ENCODE measurements at regions not wholly inside any gene's neighbourhood (a gene's known extent, or its start where the extent isn't known, plus 50 kb on each side); places are given as distances from the start of the nearest gene placed in this dataset.
A peak's percentile ranks its signal among the peaks of the same experiment; 100 is the strongest.

DNA sequence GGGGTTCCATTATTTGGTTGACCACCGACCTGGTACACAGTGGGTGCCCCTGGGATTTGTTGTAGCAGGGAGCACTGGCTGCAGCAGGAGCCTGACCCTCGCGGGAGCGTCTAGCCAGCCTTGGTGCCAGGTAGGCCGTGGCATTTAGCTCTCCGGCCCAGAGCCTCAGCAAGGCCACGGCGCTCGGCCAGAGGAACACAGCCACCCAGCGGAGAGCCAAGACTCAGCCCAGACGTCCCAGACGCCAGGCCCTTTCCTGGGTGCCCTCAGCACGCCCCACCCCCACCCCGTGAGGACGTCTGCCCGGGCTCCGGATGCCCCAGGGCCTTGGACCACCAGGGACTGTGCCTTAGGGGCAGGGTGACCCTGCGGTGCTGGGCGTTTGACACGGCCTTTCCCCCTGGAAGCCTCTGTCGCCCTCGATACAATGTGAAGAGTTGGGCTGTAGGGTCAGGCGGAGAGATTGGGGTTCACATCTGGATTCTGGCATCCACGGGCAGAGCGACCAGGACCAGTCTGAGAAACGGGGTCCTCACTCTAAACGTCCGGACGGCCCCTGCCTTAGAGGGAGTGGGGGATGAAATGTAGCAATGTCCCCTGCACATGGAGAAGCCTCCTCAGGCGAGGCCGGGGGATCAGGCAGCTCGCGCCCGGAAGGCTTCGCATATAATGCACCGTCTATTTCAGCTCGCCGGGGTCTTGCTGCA is 99.2 kb upstream of the FGF3 start:
- DNase-seq (ENCODE audit: low spot score), result no peak

DNA sequence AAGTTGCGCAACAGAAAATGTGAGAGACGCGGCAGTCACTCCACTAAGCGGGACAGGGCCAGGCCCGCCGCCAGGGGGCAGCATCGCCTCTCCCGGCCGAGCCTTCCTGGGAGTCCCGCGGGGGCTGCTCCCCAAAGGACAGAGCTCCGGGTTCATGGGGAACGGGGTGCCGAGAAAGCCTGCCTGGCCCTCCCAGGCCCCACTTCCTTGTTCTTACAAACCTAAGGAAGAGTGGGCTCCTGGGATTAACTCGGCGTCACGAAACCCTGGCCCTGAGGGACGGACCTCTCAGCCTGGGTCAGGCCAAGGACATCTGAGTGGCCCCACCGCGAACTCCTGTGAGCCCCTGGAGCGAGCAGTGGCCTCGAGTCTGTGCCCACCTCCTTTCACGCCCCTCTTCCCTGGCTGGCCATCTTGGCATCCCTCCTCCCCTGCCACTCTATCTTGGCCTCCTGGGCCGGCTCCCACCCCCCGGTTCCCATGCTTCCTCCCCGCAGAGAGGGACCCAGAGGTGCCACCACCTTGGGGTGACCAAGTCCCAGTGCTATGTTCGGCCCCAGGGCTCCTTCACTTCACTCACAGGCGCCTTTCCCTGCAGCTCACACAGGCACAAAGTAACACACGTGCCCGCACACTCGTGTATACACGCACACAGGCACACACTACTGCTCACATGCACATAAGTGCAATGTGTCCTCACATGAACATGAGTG is 99.9 kb upstream of the FGF3 start:
- DNase-seq (ENCODE audit: low spot score), result peak; percentile 76

DNA sequence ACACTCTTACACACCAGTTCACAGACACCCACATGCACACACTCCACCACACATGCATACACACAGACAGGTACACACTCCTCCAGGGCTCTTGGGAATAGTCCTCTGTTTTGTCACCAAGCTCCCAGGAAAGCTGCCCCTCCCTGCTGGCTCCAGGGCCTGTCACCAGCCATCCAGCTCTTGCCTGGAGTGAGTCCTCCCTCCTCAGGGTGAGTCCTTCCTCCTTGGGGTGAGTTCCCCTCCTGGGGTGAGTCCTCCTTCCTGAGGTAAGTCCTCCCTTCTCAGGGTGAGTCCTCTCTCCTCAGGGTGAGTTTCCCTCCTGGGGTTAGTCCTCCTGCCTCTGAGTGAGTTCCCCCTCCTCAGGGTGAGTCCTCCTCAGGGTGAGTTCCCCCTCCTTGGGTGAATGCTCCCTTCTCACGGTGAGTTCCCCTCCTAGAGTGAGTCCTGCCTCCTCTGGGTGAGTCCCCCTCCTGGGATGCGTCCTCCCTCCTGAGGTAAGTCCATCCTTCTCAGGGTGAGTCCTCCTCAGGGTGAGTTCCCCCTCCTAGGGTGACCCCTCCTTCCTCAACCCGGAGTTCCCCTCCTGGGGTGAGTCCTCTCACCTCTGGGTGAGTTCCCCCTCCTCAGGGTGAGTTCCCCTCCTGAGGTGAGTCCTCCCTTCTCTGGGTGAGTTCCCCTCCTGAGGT is 100.6 kb upstream of the FGF3 start:
- DNase-seq (ENCODE audit: low spot score), result no peak

DNA sequence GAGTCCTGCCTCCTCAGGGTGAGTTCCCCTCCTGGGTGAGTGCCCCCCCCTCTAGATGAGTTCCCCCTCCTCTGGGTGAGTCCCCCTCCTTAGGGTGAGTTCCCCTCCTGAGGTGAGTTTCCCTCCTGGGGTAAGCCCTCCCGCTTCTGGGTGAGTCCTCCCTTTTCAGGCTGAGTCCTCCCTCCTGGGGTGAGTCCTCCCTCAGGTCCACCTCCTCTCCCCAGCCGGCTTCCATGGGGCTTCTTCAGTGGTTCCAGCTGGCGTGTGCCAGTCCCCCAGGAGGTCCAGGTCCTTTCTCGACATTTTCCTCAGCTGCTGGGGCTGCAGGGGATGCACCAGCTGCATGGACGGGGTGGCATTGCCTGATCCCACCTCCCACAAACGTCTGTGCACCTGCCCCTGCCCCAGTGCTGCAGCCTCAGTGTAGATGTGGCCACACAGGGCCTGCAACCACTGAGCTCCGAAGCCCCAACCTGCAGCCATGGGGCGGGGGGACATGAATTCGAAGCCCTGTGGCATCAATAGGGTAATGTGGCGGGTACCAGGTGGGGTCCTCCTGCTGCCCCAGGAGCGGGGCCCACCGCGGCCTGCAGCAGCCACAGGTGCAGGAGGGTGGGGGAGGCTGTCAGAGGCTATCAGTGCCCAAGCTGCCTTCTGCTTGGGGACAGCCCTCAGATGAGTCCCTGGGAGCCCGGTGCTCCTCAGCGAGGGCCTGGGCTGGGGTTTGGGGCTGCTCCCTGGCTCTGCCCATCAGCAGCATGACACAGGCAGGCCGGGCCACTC is 101.3 kb upstream of the FGF3 start:
- DNase-seq (ENCODE audit: low spot score), result no peak

DNA sequence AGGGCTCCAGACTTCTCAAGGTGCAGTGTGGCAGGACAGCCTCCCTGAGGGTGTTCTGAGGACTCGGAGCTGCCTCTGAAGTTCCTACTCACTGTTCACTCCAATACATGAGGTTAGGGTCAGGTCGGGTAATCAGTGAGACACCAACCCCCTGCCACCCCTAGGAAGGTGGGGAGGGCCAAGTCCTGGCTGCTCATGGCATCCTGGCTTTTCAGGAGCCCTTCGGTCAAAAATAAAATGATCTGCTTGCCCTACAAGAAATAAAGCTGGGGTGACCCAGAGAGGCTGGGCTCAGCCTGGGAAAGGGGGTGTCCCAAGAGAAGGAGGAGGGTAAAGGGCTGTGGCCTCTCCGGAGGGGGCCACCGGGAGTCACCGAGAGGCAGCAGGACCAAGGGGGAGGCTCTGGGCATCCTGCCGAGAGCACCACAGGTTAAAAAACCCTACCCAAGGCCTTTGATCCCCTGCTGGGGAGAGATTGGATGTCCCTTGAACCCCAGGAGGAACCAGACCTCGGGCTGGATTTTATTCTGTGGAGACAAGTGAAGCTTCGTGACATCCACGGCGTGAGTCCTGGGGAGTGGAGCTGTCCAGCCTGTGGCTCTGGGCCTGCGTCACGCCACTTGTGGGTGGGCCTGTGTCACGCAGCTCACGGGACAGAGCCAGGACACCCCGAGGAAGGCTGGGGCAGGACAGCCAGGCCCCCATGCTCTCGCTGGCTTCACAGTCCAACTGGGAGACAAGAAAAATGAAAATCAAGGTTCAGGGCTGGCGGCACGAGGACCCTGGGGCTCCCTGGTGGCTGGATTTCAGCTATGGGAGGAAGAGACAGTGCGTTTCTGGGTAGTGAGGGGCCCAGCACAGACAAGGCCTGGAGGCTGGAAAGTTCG is 102.2 kb upstream of the FGF3 start:
- DNase-seq (ENCODE audit: low spot score), result no peak

DNA sequence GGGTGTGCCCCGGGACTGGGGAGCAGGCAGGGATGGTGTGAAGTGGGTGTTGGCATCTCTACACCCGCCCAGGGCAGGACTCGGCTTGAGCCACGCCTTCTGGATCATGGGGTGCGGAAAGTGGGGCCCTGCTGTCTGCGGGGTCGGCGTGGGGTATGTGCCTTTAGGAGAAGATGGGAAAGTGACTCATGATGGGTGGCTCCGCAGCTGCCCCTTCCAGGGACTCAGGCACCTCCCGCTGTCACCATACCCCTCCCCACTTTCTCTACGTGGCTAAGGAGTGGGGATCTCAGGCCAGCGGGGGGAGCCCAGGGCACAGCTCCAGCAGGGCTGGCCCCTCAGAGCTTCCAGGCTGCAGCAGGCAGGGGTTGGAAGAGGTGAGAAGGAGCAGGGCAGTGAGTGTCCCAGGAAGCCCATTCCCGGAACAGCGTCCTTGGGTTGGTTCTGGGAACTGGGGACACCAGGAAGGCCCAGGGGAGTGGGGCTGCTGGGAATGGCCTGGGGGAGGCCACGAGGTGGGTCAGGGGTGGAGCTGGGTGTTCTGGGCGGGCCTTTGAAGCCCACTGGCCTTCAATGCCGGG is 102.9 kb upstream of the FGF3 start:
- DNase-seq (ENCODE audit: low spot score), result no peak

DNA sequence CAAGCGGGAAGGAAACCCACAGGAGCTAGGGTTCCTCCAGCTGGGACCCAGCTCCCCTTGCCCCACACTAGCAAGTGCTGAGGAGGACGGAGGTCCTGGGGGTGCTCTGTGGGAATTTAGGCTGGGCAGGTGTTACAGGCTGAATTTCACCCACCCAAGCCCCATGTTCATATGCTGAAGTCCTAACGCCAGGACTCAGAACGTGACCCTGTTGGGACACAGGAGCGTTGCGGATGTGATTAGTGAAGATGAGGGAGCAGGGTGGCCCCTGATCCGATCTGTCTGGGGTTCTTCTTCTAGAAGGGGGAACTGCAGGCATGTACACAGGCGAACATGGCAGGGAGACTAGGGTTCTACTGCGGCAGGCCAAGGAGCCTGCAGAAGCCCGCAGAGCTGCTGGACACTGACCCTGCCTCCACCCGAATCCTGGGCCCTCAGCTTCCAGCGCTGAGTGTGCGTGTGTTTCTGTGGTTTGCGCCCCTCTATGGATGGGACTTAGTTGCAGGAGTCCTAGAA is 103.4 kb upstream of the FGF3 start:
- DNase-seq (ENCODE audit: low spot score), result no peak

DNA sequence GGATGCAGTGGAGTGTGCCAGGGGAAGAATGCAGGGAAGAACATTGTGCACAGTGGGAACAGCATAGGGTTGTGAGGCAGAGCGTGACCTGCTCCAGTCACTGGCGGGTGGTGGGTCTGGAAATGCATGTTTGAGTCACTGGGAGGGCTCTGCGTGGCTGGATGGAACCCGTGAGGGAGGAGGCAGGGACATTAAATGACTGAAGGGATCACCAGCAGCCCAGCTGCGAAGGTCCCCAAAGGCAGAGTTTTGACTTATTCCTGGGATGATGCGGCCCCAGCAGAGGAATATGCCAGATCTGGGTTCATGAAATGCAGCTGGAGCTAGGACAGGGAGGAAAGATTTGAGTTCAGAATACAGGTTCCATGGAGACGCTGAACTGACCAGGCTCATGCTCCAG is 104.0 kb upstream of the FGF3 start:
- no peak for DNase-seq (ENCODE audit: low spot score)

DNA sequence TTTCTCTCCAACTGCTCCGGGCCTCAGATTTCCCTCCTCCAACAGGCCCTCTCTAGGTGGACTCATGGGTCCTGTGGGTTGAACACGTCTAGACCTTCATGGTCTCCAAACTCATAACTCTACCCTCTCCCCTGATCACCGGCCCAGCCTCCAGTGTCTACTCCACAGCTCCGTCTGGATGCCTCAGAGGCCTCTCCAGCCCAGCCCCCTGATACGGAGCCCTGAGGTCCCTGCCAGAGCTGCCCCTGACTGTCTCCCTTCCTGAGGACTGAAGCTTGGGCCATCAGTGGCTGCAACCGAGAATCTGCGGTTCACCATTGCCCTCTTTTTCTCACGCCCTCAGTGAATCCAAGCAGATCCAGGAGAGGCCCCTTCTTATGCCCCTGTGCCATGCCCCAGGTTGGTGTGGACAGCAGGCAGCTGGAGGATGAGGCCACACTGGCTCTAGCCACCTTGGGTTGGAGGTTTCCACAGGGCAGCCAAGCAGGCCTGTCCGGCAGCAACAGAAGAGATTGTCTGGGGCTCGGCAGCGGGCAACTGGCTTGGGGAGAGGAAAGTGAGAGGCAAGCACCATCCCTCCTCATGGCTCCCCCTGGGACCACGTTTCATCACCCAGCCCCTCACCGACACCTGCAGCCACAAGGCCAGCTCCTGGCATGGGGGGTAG is 104.6 kb upstream of the FGF3 start:
- DNase-seq (ENCODE audit: low spot score), result no peak

DNA sequence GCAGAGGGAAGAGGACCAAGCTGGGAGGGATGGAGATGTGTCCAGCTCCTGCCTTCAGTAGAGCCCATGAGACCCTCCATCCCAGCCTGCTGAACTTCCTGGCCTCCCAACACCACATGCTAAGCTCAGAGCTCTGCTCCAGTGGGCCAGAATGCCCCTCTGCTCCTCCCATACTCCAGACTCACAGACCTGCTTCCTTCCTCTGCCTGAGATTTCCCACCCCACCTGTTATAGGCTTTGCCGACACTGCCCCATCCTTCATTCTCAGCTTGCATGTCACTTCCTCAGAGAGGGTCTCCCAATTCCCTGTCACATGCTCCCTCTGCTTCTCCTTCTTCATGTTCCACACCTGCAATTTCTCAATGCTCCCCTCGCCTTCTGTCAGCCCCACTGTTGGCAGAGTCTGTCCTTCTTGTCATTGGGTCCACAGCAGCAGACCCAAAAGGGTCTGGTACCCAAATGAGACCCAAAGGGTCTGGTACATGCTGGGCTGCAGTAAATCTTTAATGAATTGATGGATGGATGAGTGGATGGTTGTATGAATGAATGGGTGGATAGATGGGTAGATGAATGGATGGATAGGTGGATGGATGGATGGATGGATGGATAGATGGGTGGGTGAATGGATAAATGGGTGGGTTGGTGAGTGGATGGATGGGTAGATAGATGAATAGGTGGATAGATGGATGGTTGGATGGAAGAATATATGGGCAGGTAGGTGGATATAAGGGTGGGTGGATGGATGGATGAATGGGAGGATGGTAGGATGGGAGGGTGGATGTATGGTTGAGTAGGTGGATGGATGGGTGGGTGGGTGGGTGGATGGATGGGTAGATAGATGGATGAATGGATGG is 105.3 kb upstream of the FGF3 start:
- DNase-seq (ENCODE audit: low spot score), result no peak

DNA sequence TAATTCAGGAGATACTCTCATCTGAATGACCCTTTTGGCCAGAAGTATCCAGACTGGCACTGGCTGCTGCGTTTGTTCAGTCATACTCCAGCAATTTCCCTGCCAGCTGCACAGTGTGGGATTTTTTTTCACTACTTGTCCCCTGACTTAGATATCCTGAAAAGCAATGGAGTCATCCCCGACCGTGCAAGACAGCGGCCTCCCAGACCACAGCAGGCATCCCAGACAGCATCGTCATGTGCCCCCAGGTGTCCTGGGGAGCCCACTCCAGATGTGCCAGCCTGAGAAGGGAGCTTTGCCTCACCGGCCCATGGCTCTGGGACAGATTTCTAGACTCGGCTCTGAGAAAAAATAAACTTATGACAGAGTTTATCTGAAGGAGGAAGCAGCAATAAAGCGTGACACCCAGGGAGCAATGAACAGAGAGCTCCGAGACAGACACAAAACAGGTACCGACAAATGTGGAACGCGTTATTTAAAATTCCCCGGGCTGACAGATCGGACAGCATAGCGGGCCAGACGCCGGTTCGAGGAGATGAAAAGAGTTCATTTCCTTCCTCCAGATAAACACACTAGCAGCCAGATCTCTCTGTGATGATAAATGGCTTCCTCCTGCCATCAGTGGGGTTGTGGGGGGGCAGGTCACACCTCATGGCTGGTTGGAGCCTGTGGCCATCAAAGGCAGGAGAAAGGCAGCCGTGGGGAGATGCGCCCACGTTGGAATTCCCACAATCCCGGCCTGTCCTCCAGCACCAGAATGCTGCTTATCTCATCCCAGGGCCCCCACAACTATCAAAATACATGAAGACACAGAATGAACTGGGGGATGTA is 106.4 kb upstream of the FGF3 start:
- DNase-seq (ENCODE audit: low spot score), result no peak

DNA sequence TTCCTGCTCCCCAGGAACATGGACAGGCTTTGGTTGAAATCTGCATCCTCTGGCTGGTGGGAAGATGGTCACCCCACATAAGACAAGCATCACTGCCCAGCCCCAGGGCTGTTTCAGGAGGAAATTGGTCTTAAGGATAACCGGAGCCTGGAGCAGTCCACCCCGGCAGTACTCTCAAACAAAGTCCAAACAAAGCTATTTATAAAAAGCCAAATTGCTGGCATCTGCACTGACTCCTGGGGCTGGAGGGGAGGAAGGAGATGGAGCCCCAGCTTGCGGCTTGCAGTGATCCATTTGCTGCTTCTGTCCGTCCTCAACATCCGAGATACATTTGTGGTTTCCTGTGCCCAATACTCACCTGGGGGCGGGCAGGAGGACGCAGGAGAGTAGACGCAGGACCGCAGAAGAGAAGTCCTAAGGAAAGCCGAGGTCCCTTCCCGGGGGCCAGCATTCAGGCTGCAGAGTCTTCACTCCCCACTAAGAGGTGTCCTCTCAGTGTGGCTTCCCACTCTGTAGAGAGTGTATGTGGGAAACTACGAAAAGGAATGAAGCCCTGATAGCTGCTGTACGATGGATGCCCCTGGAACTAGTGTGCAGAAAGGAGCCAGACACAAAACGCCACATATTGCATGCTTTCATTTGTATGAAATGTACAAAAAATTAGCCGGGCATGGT is 107.3 kb upstream of the FGF3 start:
- no peak for DNase-seq (ENCODE audit: low spot score)

DNA sequence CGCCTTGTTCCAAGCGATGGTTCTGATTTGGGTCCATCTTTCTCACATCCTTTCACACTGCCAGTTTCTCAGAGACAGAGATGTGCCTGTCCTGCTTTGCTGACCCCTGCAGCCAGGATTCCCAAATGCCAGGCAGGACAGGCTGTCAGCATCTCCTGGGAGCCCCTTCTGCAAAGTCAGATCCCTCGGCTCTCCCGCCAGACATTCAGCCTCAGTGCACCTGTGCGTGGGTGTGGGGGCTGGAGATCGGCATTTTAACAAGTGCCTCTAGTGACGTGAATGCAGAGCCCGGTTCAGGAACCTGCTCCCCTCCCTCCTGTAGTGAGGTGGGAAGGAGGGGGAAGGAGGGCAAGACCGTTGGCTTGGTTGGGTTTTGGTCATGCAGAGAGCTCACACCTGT is 108.9 kb upstream of the FGF3 start:
- no peak for DNase-seq (ENCODE audit: low spot score)

DNA sequence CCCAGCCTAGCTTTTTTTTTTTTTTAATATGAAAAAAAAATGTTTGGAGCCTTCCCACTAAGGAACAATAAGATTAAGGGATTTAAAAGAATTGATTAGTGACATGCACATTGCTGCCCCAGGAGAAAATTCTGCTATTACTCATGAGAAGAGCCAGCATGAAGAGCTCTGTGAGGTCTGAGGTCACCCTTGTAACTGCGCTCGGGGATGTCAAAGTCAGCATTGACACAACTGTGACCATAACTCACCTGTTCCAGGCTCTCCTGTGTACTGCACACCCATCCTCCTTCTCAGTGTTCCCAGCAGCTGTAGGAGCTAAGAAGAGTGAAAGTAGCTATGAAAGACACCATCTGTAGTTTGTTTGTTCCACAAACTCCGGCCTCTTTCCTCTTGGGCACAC is 109.8 kb upstream of the FGF3 start:
- DNase-seq (ENCODE audit: low spot score), result no peak

DNA sequence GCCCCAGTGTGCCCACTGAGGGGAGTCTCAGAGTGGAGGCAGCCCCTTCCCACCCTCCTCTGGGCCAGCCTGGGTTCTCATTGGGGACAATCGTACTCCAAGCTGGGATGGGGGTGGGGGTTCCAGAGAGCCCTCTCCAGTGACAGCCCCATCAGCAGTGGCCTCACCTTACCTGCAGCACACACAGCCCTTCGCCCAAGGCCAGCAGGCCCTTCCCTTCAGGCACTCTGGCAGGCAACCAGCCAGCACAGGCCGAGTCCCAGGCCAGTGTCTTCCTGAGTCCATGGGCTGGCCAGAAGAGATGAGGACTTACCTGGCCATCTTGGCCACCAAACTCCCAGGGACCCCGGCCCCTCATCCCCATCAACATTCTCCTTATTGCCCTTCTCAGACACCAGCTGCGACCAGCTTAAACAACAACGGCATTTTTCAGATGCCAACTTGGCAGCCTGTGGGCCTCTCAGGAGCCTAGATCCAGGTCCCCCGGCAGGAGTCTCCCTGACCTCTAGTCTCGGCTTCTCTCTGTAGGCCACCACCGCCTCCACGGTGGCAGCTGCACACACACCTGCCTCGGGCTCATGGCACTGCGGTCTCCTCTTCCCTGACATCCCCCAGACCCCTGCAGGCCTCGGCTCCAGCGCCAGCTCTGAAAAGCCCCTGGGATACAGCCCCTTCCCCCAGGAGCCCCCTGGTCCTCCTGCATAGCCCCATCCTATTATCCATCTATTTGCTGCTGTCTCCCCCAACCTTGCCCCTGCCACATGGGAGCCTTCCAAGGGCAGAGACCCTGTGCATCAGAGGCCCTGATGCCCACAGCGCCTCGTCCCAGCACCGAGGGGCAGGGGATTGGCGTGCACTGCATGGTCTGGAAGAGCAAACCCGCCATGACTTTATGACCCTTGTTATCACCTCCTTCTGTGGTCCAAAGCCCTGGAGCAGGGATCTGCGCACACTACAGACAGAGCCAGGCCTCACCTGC is 111.2 kb upstream of the FGF3 start:
- no peak for DNase-seq (ENCODE audit: low spot score)

DNA sequence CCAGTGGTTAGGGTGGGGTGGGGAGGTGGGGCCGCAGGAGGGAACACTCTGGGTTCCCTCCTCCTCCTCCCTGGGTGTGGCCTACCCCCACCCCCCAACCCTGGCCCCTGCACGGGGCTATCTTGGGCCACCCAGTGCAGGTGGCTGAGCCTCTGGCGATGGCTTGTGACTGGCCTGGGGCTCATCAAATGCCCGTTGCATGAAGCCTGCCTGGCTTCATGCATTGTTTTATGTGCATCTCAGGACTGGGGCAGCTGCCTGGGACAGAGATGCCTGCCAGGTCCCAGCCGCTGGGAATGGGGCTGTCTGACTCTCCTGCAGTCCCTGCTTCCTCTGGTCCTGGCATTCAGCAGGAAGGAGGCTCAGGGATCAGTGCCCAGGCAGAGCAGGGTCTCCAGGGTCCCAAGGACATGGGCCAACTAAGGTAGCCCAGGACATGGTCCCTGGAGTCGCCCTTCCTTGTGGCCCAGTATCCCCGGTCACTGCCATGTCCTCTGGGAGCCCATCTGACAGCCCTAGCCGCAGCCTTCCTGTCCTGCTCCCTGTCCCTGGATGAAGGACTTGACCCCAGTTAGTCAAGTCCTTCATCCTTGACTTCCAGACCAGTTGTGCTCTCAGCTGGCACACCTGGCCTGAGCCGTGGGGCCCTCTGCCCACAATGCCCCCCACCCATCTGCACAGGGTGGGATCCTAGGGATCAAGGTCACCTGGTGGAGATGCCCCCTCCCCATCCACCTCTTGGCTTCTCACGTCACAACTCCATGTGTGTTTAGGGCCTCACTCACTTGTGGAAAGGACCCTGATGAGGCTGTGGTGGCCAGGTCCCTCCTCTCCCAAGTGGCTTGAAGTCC is 112.1 kb upstream of the FGF3 start:
- no peak for DNase-seq (ENCODE audit: low spot score)
